ENCODE measurements at regions not wholly inside any gene's neighbourhood (a gene's known extent, or its start where the extent isn't known, plus 50 kb on each side); places are given as distances from the start of the nearest gene placed in this dataset.

DNA sequence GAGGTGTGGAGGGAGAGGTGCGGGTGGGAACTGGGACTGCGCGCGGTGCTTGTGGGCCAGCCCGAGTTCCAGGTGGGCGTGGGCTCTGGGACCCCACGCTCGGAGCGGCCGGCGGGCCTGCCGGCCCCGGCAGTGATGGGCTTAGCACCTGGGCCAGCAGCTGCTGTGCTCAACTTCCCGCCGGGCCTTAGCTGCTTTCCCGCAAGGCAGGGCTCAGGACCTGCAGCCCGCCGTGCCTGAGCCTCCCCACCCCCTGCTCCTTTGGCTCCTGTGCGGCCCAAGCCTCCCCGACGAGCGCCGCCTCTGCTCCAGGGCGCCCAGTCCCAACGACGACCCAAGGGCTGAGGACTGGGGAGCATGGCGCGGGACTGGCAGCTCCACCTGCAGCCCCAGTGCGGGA, 232.7 kb downstream of the FGFR2 start:
- DNase-seq (ENCODE audit: low spot score): no peak
- POLR2A ChIA-PET (ENCODE audit: low non-redundant PET): no interaction called here
- no peak overlapping the region for H3K27ac ChIP-seq
- CTCF ChIA-PET: interaction anchor here (0.6 kb wide), 1 partner anchor 331 kb away, joined by 3 read pairs; no protein-coding TSS in a partner anchor
- TF ChIP-seq CTCF (conservative IDR thresholded peaks at IDR 0.05; ENCODE audit: low read depth): no peak

DNA sequence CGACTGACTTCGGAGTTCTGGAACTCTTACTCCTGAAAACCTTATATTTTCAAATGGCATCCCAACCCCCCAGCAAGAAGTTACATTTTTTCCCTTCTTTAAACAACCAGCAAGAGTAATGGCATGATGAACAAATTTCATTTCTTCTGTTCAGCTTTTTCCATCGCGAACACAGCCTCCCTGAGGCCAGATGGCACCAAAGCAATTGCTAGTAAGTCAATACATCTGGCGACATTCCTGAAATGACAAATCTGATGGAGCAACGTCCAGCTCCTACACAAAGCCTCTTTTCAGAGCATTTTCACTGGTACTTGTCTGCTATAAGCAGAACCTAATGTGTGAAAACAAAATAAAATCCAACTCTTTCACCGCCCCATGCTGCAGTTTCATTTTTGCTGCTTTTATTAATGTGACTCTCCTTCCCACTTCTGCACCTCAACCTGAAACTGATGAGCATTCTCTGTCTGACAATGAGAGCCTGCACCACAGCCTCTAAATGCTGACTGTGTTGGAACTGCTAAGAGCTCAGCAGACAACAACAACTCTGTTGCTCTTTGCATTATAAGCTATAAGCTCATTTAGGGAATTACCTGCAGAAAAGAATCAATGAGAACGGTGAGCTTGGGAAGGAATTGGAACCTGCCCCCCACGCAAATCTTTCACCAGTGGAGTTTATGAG, 229.8 kb downstream of the FGFR2 start:
- DNase-seq (ENCODE audit: low spot score): no peak
- no peak for TF ChIP-seq CTCF (conservative IDR thresholded peaks at IDR 0.05; ENCODE audit: low read depth)
- ChIA-PET CTCF (no interaction called here), POLR2A (ENCODE audit: low non-redundant PET) (no interaction called here)
- H3K27ac ChIP-seq: no peak overlapping the region

- ChIA-PET POLR2A (ENCODE audit: low non-redundant PET) (no interaction called here), CTCF (no interaction called here)
- H3K27ac ChIP-seq: no peak overlapping the region
- no peak for TF ChIP-seq CTCF (conservative IDR thresholded peaks at IDR 0.05; ENCODE audit: low read depth)
- DNase-seq (ENCODE audit: low spot score): no peak
Observed at GRCh38 chr10:121369616-121370015, 228.6 kb downstream of the FGFR2 start.

GRCh38 chr10:121371836-121372235, 226.4 kb downstream of the FGFR2 start:
- DNase-seq (ENCODE audit: low spot score): no peak
- no peak for TF ChIP-seq CTCF (conservative IDR thresholded peaks at IDR 0.05; ENCODE audit: low read depth)
- H3K27ac ChIP-seq: no peak overlapping the region
- ChIA-PET POLR2A (ENCODE audit: low non-redundant PET) (interaction anchor here (0.7 kb wide), 1 partner anchor 14 kb away, joined by 3 read pairs; no protein-coding TSS in a partner anchor), CTCF (interaction anchor here (0.6 kb wide), 2 partner anchors 95 to 131 kb away, joined by 3 read pairs; no protein-coding TSS in a partner anchor)

DNA sequence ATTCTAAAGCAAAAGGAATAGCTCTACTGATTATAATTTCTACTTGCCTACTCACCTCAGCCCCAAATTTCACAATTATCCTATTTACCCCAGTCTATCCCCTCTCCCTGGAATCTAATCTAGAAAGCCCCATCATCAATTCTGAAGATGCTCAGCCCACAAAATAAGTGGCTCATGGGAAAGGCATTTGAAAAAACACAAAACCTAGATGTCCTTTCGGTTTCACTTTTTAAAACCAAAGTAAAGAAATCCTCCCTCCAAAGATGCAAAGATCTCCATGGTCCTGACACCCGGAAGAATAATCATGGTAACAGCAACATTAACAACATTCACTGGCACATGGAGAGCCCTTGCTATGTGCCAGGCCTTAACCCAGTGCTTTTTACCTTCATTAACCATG, 224.8 kb downstream of the FGFR2 start:
- CTCF ChIA-PET: no interaction called here
- DNase-seq (ENCODE audit: low spot score): no peak
- POLR2A ChIA-PET (ENCODE audit: low non-redundant PET): no interaction called here
- TF ChIP-seq CTCF (conservative IDR thresholded peaks at IDR 0.05; ENCODE audit: low read depth): no peak
- no peak overlapping the region for H3K27ac ChIP-seq

GRCh38 chr10:121374121-121374520, 224.1 kb downstream of the FGFR2 start:
- TF ChIP-seq CTCF (conservative IDR thresholded peaks at IDR 0.05; ENCODE audit: low read depth): no peak
- DNase-seq (ENCODE audit: low spot score): no peak
- ChIA-PET CTCF (no interaction called here), POLR2A (ENCODE audit: low non-redundant PET) (no interaction called here)
- H3K27ac ChIP-seq: no peak overlapping the region
